HepG2 (cell line): ENCODE measurements at regions not wholly inside any gene's neighbourhood (a gene's known extent, or its start where the extent isn't known, plus 50 kb on each side); places are given as distances from the start of the nearest gene placed in this dataset.

ENCODE experiments used
- ARNTL ChIP-seq: sonication (generic); formaldehyde crosslinking; IDR thresholded peaks from 2 replicates; pipeline ENCODE4 v1.4.0; 2020; ENCODE audit warnings: mild to moderate bottlenecking, missing genetic modification reagents
- ASH2L ChIP-seq: fragments of 300-600, 200-600 bp; sonication (generic); IDR thresholded peaks from 2 replicates; pipeline ENCODE4 v1.7.0; 2017; ENCODE audit warnings: low read depth, mild to moderate bottlenecking, moderate library complexity, mixed read lengths, low read length; ENCODE audit not compliant: insufficient read length
- HNRNPLL ChIP-seq: fragments of 200-400 bp; formaldehyde crosslinking; IDR thresholded peaks from 2 replicates; pipeline ENCODE4 v1.6.1; 2017; ENCODE audit warnings: mild to moderate bottlenecking, low read depth, low read length; ENCODE audit not compliant: poor library complexity, severe bottlenecking
- NFYB ChIP-seq: sonication (generic); formaldehyde crosslinking; IDR thresholded peaks from 2 replicates; pipeline ENCODE4 v1.4.0; 2020; ENCODE audit warnings: missing genetic modification reagents
- POLR2A ChIP-seq, 2 experiments: IDR thresholded peaks; 2 replicates each; pipeline ENCODE4 v1.6.1; 2011; ENCODE audit warnings: low read depth in 2 of 2, low read length in 2 of 2, mild to moderate bottlenecking in 1 of 2, moderate library complexity in 1 of 2; ENCODE audit not compliant: insufficient read depth in 1 of 2
- SRSF9 ChIP-seq: fragments of 200-400 bp; formaldehyde crosslinking; IDR thresholded peaks from 2 replicates; pipeline ENCODE4 v1.6.1; 2018; ENCODE audit warnings: borderline replicate concordance, mild to moderate bottlenecking, low read depth, low read length; ENCODE audit not compliant: insufficient read depth, poor library complexity, severe bottlenecking
- STAG1 ChIP-seq: sonication (generic); formaldehyde crosslinking; IDR thresholded peaks from 2 replicates; pipeline ENCODE4 v1.4.0; 2020; ENCODE audit warnings: missing genetic modification reagents
- ZBTB42 ChIP-seq: sonication (generic); formaldehyde crosslinking; IDR thresholded peaks from 2 replicates; pipeline ENCODE4 v1.5.0; 2020; ENCODE audit warnings: mild to moderate bottlenecking, missing genetic modification reagents

DNA sequence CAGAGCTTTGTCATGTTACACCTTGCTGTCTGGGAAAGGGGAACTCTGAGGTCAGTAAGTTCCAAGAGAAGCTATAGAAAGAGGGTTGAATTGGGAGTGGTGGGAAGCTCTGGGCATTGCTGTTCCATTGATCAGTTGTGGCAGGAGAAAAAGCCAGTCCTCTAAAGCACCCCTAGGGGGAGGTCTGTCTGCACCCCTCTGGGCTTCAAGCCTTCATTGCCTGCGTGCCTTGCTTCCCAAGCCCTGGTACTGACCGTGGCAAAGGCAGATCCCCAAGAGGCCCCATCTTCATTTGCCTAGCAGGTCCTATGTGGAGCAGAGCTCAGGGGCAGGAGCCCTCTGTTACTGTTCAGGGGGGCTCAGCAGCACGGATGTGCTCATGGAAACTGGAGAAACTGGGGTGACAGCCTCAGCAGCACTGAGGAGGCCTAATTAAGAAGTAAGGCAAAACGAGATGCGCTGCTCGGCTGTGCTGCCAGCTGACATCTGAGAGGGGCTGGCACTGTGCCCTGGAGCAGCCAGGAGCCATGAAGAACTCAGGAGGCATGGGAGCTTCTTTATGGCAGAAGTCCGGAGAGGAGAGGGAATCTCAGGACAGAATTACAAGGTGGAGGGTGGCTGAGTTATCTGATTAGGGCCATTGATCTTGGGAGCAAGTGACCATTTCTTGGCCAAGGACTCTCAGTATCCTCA is 270.9 kb downstream of the RPLP1 start:
- TF ChIP-seq ARNTL (CRISPR knock-in tag): no peak
- TF ChIP-seq STAG1: no peak
- no peak for TF ChIP-seq SRSF9
- no peak for TF ChIP-seq ASH2L
- no peak for TF ChIP-seq HNRNPLL
- no peak for TF ChIP-seq NFYB (CRISPR knock-in tag)
- TF ChIP-seq POLR2A (IDR thresholded peaks at IDR 0.05; ENCODE audit: insufficient read depth in 1 of 2, low read depth in 2 of 2, low read length in 2 of 2): no peak
- no peak for TF ChIP-seq ZBTB42 (CRISPR knock-in tag)
